NCI-H345 (cell line): ENCODE measurements at regions not wholly inside any gene's neighbourhood (a gene's known extent, or its start where the extent isn't known, plus 50 kb on each side); places are given as distances from the start of the nearest gene placed in this dataset.

Experiments used
- DNase-seq: peaks from one replicate; lab custom pipeline; 2025; lab: John Stamatoyannopoulos, UW

GRCh38 chr5:158398360-158399201 is 539.6 kb upstream of the CLINT1 start:
- DNase-seq = no peak

- DNase-seq = no peak
Observed at GRCh38 chr5:158397278-158397677, 538.3 kb upstream of the CLINT1 start.

- no peak for DNase-seq
Observed at GRCh38 chr5:158394102-158394501, 535.2 kb upstream of the CLINT1 start.

- DNase-seq = no peak
Observed at GRCh38 chr5:158393457-158393856, 534.5 kb upstream of the CLINT1 start.

- no peak for DNase-seq
Observed at GRCh38 chr5:158392753-158393152, 533.8 kb upstream of the CLINT1 start.

- no peak for DNase-seq
Observed at GRCh38 chr5:158390577-158390976, 531.6 kb upstream of the CLINT1 start.

- no peak for DNase-seq
Observed at GRCh38 chr5:158389786-158390185, 530.8 kb upstream of the CLINT1 start.

- DNase-seq = no peak
Observed at GRCh38 chr5:158388021-158388420, 529.1 kb upstream of the CLINT1 start.

- DNase-seq = no peak
Observed at GRCh38 chr5:158387499-158387898, 528.6 kb upstream of the CLINT1 start.

- DNase-seq = no peak
Observed at GRCh38 chr5:158385982-158386381, 527.0 kb upstream of the CLINT1 start.

GRCh38 chr5:158384535-158385481 is 525.9 kb upstream of the CLINT1 start:
- no peak for DNase-seq

GRCh38 chr5:158383486-158383885 is 524.5 kb upstream of the CLINT1 start:
- no peak for DNase-seq

- DNase-seq = no peak
Observed at GRCh38 chr5:158382473-158382872, 523.5 kb upstream of the CLINT1 start.

GRCh38 chr5:158381614-158382160 is 522.7 kb upstream of the CLINT1 start:
- no peak for DNase-seq

GRCh38 chr5:158380661-158381060 is 521.7 kb upstream of the CLINT1 start:
- no peak for DNase-seq

GRCh38 chr5:158378931-158379330 is 520.0 kb upstream of the CLINT1 start:
- no peak for DNase-seq

- no peak for DNase-seq
Observed at GRCh38 chr5:158376679-158377078, 517.7 kb upstream of the CLINT1 start.

GRCh38 chr5:158375531-158375930 is 516.6 kb upstream of the CLINT1 start:
- DNase-seq = no peak

- DNase-seq = no peak
Observed at GRCh38 chr5:158373608-158374395, 514.9 kb upstream of the CLINT1 start.

GRCh38 chr5:158369241-158369640 is 510.3 kb upstream of the CLINT1 start:
- no peak for DNase-seq

GRCh38 chr5:158368686-158369085 is 509.7 kb upstream of the CLINT1 start:
- DNase-seq = no peak

- no peak for DNase-seq
Observed at GRCh38 chr5:158364367-158364766, 505.4 kb upstream of the CLINT1 start.
